ENCODE measurements at regions not wholly inside any gene's neighbourhood (a gene's known extent, or its start where the extent isn't known, plus 50 kb on each side); places are given as distances from the start of the nearest gene placed in this dataset.

GRCh38 chr2:32894119-32894728, 52.5 kb upstream of the LTBP1 start:
- Histone ChIP-seq H2BK15ac (ENCODE audit: low read length) (no peak overlapping the region), H3K27ac (ENCODE audit: low read depth, low read length) (no peak overlapping the region), H3K23me2 (ENCODE audit: low read depth, low read length) (no peaks in the 10 kb centered on the region), H3K18ac (ENCODE audit: extremely low read depth, low read length) (no peak overlapping the region), H2BK12ac (ENCODE audit: low read depth, low read length) (no peak overlapping the region), H2BK120ac (replicated peaks; ENCODE audit: low read depth, low read length) (no peak overlapping the region), H3K79me1 (ENCODE audit: low read depth, low read length) (no peaks in the 10 kb centered on the region), H3K4me3 (ENCODE audit: extremely low read depth in 1 of 4, insufficient read depth in 2 of 4, low read depth in 3 of 4, low read length in 4 of 4) (no peak overlapping the region), H3K14ac (ENCODE audit: insufficient read length) (no peak overlapping the region), H3K56ac (replicated peaks; ENCODE audit: insufficient read length, low read depth, low read length) (no peak overlapping the region), H3K36me3 (ENCODE audit: control insufficient read depth in 2 of 4, insufficient read depth in 4 of 4, low read length in 3 of 4) (no peaks in the 10 kb centered on the region), H4K91ac (replicated peaks; ENCODE audit: insufficient read length, low read length) (no peak overlapping the region), H4K8ac (ENCODE audit: extremely low read depth, insufficient read depth, low read length) (no peak overlapping the region), H2BK20ac (ENCODE audit: low read length) (no peak overlapping the region), H3K9me3 (ENCODE audit: insufficient read depth in 2 of 2, low read depth in 1 of 2, low read length in 1 of 2) (no peaks in the 10 kb centered on the region), H4K20me1 (replicated peaks in 1 of 2; ENCODE audit: control insufficient read depth in 1 of 2, insufficient read depth in 2 of 2, low read length in 2 of 2) (no peaks in the 10 kb centered on the region), H2BK5ac (ENCODE audit: low read depth, low read length) (no peak overlapping the region), H3K9ac (replicated peaks in 1 of 4; ENCODE audit: extremely low read depth in 1 of 4, low read depth in 3 of 4, low read length in 3 of 4) (no peak overlapping the region), H3K4ac (replicated peaks; ENCODE audit: insufficient read length, low read depth, low read length) (no peak overlapping the region), H3K4me2 (ENCODE audit: insufficient read depth in 1 of 2, low read depth in 2 of 2, low read length in 2 of 2) (no peak overlapping the region), H3K23ac (ENCODE audit: insufficient read length) (no peak overlapping the region), H3K4me1 (replicated peaks in 1 of 4; ENCODE audit: control insufficient read depth in 3 of 4, insufficient read depth in 4 of 4, low read length in 3 of 4) (peaks cover 0 to 3% (median 0%) of the 10 kb centered on the region in 4 experiments; a peak in 1 of 7 replicates), H3K27me3 (replicated peaks in 1 of 4; ENCODE audit: control insufficient read depth in 3 of 4, extremely low read depth in 1 of 4, insufficient read depth in 3 of 4, low read length in 3 of 4) (no peaks in the 10 kb centered on the region), H3K79me2 (ENCODE audit: control insufficient read depth in 1 of 2, insufficient read depth in 2 of 2, low read length in 2 of 2) (no peaks in the 10 kb centered on the region), H2AK5ac (ENCODE audit: low read depth, low read length) (no peak overlapping the region), H2AFZ (ENCODE audit: low read length) (no peak overlapping the region), H4K5ac (ENCODE audit: insufficient read length, low read depth, low read length) (no peak overlapping the region)
- POLR2A ChIA-PET (ENCODE audit: partially characterized antibody): no interaction called here
- CTCF ChIA-PET (ENCODE audit: partially characterized antibody): interaction anchor here (0.8 kb wide), 1 partner anchor 37 kb away, joined by 3 read pairs; no protein-coding TSS in a partner anchor
- WGBS, 2 experiments (ENCODE audit: extremely low coverage in 1 of 2, insufficient coverage in 1 of 2, insufficient read length in 1 of 2, insufficient replicate concordance in 2 of 2, low coverage in 1 of 2, low lambda C conversion rate in 2 of 2, missing lambda C conversion rate in 1 of 2): 94% methylated on average over 4 of the region's 4 CpGs; no CpG with 5 or more reads in 1 of the 2 experiments
- TF ChIP-seq CHD1 (IDR thresholded peaks at IDR 0.05; ENCODE audit: low read depth, low read length) (no peak), FOSL1 (IDR thresholded peaks at IDR 0.05; ENCODE audit: insufficient read depth, low read depth, low read length) (no peak), MAFK (IDR thresholded peaks at IDR 0.05; ENCODE audit: low read depth, low read length) (no peak), TBP (IDR thresholded peaks at IDR 0.05; ENCODE audit: low read depth, low read length) (no peak), HDAC2 (IDR thresholded peaks at IDR 0.05; ENCODE audit: borderline replicate concordance in 1 of 2, low read depth in 2 of 2, low read length in 2 of 2) (no peak), BACH1 (IDR thresholded peaks at IDR 0.05; ENCODE audit: low read length) (no peak), JUN (IDR thresholded peaks at IDR 0.05; ENCODE audit: low read depth, low read length) (no peak), YY1 (IDR thresholded peaks at IDR 0.05; ENCODE audit: low read depth, low read length) (no peak), TEAD4 (IDR thresholded peaks at IDR 0.05; ENCODE audit: low read depth, low read length) (no peak), TAF7 (optimal IDR thresholded peaks at IDR 0.05; ENCODE audit: borderline replicate concordance, low read depth, low read length) (no peak), CEBPB (IDR thresholded peaks at IDR 0.05; ENCODE audit: low read depth, low read length) (no peak), POLR2A (IDR thresholded peaks at IDR 0.05; ENCODE audit: control extremely low read depth in 1 of 2, low read depth in 2 of 2, low read length in 2 of 2) (no peak), NANOG (IDR thresholded peaks at IDR 0.05; ENCODE audit: insufficient read depth, low read depth, low read length, poor library complexity, severe bottlenecking) (no peak), EGR1 (IDR thresholded peaks at IDR 0.05; ENCODE audit: borderline replicate concordance, low read depth, low read length) (no peak)
- DNase-seq (ENCODE audit: low read depth in 1 of 2, low spot score in 2 of 2): no peak
- no peak for FAIRE-seq
